GM04503 (cell line): ENCODE measurements at regions not wholly inside any gene's neighbourhood (a gene's known extent, or its start where the extent isn't known, plus 50 kb on each side); places are given as distances from the start of the nearest gene placed in this dataset.

Experiments used
- DNase-seq: peaks from one replicate; pipeline ENCODE4 v3.0.0-alpha.2; 2012; ENCODE audit warnings: low read depth

DNA sequence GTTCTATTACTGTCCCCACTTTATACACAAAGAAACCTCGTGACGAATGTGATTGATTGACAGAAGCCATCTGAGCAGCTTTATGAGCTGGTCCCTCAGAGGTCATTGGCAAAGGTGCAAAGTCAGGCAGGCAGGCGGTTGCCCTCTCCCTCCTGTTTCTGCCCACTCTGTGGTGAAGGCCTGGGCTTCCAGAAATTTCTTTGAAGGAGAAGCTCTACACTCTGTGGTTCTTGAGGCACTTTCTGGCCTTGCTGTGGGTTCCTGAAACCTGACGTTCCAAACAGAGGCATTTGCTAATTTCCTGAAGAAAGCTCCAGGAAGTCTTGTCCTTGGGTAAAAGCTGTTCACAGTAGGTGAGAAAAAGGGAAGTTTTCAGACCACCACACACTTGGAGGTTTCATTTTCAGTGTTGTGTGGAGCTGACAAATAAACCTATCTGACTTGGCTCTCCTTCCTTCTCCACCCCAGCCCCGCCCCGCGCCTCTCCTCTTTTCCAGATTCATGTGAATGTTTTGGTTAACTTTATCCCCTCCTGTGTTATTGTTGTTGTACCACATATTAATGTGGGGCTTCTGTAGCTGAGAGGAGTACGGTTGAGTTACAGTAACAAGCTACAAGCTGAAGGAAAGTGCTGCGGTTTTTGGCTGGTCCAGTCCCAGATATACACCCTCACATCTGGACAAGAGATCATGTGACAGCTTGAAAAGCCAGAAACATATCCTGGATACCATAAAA lies 274.1 kb downstream of the CLIC5 start:
- DNase-seq: peak; percentile 26

- no peak for DNase-seq
These were observed 276.6 kb downstream of the CLIC5 start for GRCh38 chr6:45739058-45739457.

DNA sequence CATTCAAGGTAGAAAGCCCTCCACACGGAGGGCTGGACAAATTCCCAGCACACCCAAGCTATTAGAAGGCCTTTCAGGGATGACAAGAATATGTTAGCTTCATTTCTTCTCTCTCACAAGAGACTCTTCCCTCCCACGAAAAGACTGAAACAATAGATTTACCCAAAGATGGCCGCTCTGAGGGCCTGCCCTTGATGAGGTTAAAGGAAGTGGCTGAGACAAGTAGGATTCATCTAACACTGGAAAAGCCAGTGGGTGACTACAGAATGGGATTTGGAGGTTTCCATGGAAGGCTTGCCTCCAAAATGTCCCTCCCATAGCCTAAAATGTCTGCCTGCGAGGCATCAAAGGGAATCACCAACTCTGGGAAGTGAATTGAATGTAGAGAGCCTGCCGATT lies 277.6 kb downstream of the CLIC5 start:
- DNase-seq: no peak

- DNase-seq: no peak
These were observed 278.2 kb downstream of the CLIC5 start for GRCh38 chr6:45737331-45738056.

DNA sequence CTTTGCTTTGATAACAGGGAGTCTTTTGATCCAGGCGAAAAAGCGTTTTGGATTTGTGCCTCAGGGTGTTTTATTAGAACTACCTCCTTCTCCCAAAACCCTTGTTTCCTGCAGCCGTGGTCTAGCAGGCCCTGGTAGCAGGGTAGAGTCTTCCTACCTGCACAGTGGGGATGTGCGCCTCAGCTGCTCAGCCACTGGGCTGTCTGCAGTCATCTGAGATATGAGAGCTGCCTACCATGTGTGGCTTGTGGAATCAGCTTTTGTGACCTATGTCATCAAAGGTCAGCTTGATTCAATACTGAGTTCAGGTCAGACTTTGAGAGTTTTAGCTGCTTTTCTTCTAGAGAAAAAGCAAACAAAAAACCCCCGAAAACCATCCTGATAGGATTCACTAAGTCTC lies 279.5 kb downstream of the CLIC5 start:
- DNase-seq: no peak

GRCh38 chr6:45732731-45733130 lies 282.9 kb downstream of the CLIC5 start:
- DNase-seq: no peak

- no peak for DNase-seq
These were observed 285.4 kb downstream of the CLIC5 start for GRCh38 chr6:45730232-45730631.

- no peak for DNase-seq
These were observed 287.0 kb downstream of the CLIC5 start for GRCh38 chr6:45728674-45729073.

DNA sequence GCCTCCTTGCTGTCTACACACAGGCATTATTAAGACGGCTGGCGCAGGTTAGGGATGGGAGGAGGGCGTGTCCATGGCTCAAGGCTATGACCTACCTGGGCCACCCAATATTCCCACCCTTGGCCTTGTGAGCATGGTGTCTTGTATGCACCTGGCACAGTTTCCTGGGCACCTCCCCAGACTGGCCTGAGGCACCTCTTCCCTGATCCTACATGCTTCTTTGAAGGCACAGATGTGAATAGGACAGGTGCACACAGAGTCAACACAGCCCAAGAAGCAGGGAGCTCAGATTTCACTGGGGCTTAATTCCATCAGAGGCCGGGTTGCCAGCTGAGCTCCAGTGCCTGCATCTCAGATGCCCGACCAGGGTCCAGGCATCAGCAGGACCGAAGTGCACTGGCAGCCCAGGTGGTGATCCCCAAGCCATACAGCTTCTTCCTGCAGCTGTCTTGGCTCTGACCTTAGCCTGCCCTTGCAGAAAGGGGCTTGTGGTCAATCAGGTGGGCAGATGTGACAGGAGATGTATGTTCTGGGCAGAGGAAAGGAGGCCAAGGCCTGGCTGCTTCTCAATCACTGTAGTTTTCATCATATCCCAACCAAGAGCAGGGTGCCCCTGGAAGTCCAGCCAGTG lies 287.7 kb downstream of the CLIC5 start:
- DNase-seq: no peak

GRCh38 chr6:45727228-45727627 lies 288.4 kb downstream of the CLIC5 start:
- no peak for DNase-seq

DNA sequence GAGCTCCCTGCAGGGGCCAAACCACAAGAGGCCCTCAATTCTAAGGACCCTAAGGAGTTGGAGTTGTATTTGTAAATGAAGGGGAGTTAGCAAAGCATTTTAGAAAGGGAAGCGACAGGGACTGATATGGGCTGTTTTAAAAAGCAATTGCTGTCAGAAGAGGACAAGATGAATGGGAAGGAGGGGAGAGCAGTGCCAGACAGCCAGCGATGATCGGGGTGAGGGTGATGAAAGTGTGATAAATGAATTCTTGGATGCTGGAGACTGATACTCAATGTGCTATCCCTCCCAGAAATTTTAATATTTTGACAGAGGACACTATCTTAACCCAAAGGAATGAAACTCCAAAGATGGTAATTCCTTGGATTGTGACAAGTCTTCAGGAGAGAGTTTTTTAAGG lies 289.2 kb downstream of the CLIC5 start:
- DNase-seq: no peak

DNA sequence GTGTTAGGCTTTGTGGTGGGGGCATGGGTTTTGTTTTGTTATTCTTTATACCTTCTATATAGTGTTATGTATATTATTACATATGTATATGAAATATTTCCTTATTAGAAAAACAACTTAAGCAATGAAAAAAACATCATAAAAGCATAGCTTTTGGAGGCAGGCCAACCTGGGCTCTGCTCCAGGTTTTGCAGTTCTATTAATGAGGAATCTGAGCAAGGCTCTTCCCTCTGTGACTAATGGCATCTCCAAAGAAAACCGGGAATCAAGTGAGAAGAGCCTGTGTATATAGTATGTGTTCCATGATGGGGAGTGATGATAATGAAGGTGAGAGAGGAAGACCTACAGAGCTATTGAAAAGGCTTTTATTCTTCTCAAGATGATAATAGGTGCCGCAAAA lies 291.1 kb downstream of the CLIC5 start:
- DNase-seq: peak; percentile 45

DNA sequence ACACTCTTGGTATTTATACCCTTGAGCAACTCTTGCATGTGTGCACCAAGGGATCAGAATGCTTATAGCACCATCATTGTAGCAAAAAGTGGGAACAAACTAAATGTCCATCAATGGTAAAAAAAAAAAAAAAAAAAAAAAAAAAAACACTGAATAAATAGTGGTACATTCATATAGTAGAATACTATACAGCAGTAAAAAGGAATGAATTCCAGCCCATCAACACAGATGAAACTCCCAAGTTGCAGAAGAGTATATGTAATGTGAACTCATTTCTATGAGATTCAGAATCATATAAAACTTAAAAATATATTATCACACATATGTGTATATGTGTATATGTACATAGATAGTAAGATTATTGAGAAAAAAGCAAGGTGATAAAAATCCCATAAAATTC lies 291.6 kb downstream of the CLIC5 start:
- no peak for DNase-seq

- DNase-seq: no peak
These were observed 292.8 kb downstream of the CLIC5 start for GRCh38 chr6:45722876-45723275.

DNA sequence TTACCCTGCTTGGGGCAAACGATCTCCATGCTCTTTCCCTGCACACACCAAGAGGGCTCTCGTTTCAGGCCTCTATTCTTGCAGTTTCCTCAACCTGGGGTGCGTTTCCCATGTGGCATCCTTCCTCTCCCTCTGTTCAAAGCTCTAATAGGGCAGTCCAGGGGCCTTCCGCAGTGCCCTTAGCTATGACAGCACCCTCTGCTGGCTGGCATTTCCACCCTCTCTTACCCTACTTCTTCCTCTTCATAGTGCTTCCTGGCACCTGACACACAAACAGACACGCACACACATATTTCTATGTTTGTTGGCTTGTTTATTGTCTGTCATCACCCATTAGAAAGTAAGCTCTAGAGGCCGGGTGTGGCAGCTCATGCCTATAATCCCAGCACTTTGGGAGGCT lies 294.0 kb downstream of the CLIC5 start:
- DNase-seq: no peak

DNA sequence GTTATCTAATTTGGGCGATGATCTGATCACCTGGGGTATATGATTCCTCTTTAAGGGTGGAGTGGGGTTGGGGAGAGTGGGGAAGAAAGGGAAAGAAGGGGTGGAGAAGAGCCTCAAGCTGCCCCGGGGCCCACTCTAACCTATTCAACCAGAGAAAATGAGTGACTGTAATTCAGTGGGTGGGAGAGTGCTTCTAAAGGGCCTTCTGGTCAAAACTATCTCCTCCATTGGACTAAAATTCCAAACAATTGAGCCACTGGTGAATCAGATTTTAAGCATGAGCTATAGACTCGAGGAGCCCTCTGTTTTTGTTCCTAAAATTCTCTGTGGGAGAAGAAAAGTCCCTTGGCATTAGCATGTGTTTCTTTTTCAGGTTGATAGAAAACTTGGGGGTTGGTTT lies 296.8 kb downstream of the CLIC5 start:
- no peak for DNase-seq

GRCh38 chr6:45718131-45718530 lies 297.5 kb downstream of the CLIC5 start:
- no peak for DNase-seq

- DNase-seq: no peak
These were observed 297.9 kb downstream of the CLIC5 start for GRCh38 chr6:45717715-45718114.

DNA sequence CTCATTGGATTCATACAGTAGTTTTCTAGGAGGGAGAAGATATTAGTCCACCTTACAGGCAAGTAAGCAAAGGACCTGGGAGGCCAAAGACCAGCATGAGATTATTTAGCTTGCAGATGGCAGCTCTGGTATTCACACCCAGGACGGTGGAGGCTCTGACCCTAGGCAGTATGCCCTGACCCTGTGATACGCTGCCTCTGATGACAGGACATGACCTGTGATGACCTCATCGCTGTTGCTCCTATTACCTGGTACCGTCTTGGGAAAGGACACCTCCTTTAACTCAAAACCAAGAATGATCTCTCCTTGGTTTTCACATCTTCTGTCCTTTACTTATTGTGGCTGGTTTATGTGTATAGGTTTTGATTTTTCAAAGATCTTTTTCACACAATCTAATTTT lies 298.6 kb downstream of the CLIC5 start:
- DNase-seq: no peak

- DNase-seq: no peak
These were observed 300.2 kb downstream of the CLIC5 start for GRCh38 chr6:45715508-45715803.

- DNase-seq: peak; percentile 39
These were observed 300.7 kb downstream of the CLIC5 start for GRCh38 chr6:45714741-45715507.

DNA sequence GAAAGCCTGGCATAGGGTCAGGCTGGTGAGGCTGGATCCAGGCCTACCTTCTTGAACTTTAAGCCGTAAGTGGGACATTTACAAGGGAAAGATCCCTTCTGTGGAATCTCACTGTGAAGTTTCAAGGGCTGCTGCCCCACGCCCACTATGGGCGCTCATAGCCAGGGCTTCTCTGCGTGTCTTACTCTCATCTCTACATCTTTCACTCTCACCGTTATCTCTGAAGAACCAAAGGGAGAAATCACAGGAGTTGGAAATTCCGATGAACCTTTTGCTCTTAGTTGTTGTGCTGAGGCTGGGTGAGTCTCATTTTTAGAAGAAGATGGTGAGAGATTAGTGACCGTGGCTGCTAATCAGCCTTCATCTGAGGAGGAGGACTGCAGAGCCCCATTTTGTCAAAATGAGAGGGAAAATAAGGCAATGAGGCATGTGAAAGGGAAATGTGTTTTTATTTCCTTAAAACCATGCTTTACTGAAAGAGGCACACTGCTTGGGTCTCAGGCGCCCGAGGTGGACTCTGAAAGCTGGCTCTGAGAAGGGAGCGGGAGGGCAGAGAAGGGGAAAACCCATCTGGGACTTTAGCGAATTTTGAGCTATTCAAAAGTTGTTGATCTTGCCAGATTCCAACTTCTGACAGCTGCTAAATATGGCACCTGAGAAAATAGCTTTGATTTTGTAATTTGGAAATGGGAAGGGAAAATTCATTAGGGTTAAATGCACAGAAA lies 301.5 kb downstream of the CLIC5 start:
- no peak for DNase-seq
